GM18867 (cell line): ENCODE measurements at regions not wholly inside any gene's neighbourhood (a gene's known extent, or its start where the extent isn't known, plus 50 kb on each side); places are given as distances from the start of the nearest gene placed in this dataset.
"Not testable (repeated sequence)": the region's sequence is repeated elsewhere in the genome, so short reads cannot be mapped to it uniquely, and the experiment has no call there.

Experiments used
- ATAC-seq: cut with Tn5 transposase; IDR thresholded peaks from one replicate; pipeline ENCODE4 v1.9.1; 2021; ENCODE audit warnings: mild to moderate bottlenecking, moderate library complexity; ENCODE audit not compliant: unreplicated experiment

GRCh38 chr11:92168936-92169335, 55.7 kb upstream of the FAT3 start:
- no peak for ATAC-seq

- no peak for ATAC-seq
These were observed 57.0 kb upstream of the FAT3 start for GRCh38 chr11:92167571-92167970.

- ATAC-seq: no peak
These were observed 58.3 kb upstream of the FAT3 start for GRCh38 chr11:92166335-92166734.

- ATAC-seq: no peak
These were observed 60.7 kb upstream of the FAT3 start for GRCh38 chr11:92163879-92164278.

- no peak for ATAC-seq
These were observed 61.8 kb upstream of the FAT3 start for GRCh38 chr11:92162776-92163175.

- no peak for ATAC-seq
These were observed 64.7 kb upstream of the FAT3 start for GRCh38 chr11:92159931-92160330.

- not testable (repeated sequence) for ATAC-seq
These were observed 67.2 kb upstream of the FAT3 start for GRCh38 chr11:92157390-92157789.

GRCh38 chr11:92154611-92155010, 70.0 kb upstream of the FAT3 start:
- no peak for ATAC-seq

GRCh38 chr11:92154110-92154509, 70.5 kb upstream of the FAT3 start:
- no peak for ATAC-seq

- ATAC-seq: no peak
These were observed 71.1 kb upstream of the FAT3 start for GRCh38 chr11:92153542-92153941.

GRCh38 chr11:92152245-92152644, 72.4 kb upstream of the FAT3 start:
- no peak for ATAC-seq

GRCh38 chr11:92149996-92150395, 74.6 kb upstream of the FAT3 start:
- ATAC-seq: no peak

- ATAC-seq: no peak
These were observed 82.9 kb upstream of the FAT3 start for GRCh38 chr11:92141725-92142124.

- ATAC-seq: no peak
These were observed 83.5 kb upstream of the FAT3 start for GRCh38 chr11:92141159-92141558.

GRCh38 chr11:92140021-92140420, 84.6 kb upstream of the FAT3 start:
- ATAC-seq: no peak

GRCh38 chr11:92138296-92138695, 86.3 kb upstream of the FAT3 start:
- ATAC-seq: no peak

GRCh38 chr11:92137747-92138146, 86.9 kb upstream of the FAT3 start:
- ATAC-seq: no peak

- no peak for ATAC-seq
These were observed 87.8 kb upstream of the FAT3 start for GRCh38 chr11:92136797-92137196.

- no peak for ATAC-seq
These were observed 93.2 kb upstream of the FAT3 start for GRCh38 chr11:92131289-92131865.

- no peak for ATAC-seq
These were observed 94.2 kb upstream of the FAT3 start for GRCh38 chr11:92130421-92130831.

- ATAC-seq: no peak
These were observed 94.8 kb upstream of the FAT3 start for GRCh38 chr11:92129811-92130210.

- no peak for ATAC-seq
These were observed 96.6 kb upstream of the FAT3 start for GRCh38 chr11:92128026-92128425.

GRCh38 chr11:92125321-92125720, 99.3 kb upstream of the FAT3 start:
- ATAC-seq: no peak
